ENCODE measurements at regions not wholly inside any gene's neighbourhood (a gene's known extent, or its start where the extent isn't known, plus 50 kb on each side); places are given as distances from the start of the nearest gene placed in this dataset.

DNA sequence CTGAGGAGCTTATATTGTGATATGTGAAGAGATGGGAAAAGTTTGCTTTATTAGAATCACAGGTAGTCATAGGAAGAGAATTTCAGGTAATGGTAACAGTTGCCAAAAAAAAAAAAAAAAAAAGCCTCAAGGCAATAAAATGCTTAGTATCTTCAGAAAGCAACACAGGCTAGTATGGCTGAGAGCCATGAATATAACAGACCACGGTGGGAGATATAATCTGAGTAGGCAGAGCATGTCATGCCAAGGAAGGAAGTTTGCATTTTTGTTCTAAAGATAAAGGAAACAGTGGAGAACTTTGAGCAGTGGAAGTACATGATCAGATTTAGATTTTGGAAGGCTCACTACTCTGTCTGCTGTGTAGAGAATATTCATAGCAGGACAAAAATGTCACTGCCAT, 211.4 kb downstream of the ETS1 start:
- TF ChIP-seq GLIS3 (CRISPR knock-in tag; IDR thresholded peaks at IDR 0.05) = no peak
- TF ChIP-seq TCF4 (CRISPR knock-in tag; IDR thresholded peaks at IDR 0.05; ENCODE audit: borderline replicate concordance) = no peak
- no peak for TF ChIP-seq ZFP3 (CRISPR knock-in tag; IDR thresholded peaks at IDR 0.05)
- TF ChIP-seq, protein P1, sequence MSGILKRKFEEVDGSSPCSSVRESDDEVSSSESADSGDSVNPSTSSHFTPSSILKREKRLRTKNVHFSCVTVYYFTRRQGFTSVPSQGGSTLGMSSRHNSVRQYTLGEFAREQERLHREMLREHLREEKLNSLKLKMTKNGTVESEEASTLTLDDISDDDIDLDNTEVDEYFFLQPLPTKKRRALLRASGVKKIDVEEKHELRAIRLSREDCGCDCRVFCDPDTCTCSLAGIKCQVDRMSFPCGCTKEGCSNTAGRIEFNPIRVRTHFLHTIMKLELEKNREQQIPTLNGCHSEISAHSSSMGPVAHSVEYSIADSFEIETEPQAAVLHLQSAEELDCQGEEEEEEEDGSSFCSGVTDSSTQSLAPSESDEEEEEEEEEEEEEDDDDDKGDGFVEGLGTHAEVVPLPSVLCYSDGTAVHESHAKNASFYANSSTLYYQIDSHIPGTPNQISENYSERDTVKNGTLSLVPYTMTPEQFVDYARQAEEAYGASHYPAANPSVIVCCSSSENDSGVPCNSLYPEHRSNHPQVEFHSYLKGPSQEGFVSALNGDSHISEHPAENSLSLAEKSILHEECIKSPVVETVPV (CRISPR knock-in tag; IDR thresholded peaks at IDR 0.05) = no peak
- TF ChIP-seq, protein P2, sequence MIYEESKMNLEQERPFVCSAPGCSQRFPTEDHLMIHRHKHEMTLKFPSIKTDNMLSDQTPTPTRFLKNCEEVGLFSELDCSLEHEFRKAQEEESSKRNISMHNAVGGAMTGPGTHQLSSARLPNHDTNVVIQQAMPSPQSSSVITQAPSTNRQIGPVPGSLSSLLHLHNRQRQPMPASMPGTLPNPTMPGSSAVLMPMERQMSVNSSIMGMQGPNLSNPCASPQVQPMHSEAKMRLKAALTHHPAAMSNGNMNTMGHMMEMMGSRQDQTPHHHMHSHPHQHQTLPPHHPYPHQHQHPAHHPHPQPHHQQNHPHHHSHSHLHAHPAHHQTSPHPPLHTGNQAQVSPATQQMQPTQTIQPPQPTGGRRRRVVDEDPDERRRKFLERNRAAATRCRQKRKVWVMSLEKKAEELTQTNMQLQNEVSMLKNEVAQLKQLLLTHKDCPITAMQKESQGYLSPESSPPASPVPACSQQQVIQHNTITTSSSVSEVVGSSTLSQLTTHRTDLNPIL (CRISPR knock-in tag; IDR thresholded peaks at IDR 0.05; ENCODE audit: low read depth) = no peak
- no peak for TF ChIP-seq CSDC2 (CRISPR knock-in tag; IDR thresholded peaks at IDR 0.05)
